ENCODE measurements at regions not wholly inside any gene's neighbourhood (a gene's known extent, or its start where the extent isn't known, plus 50 kb on each side); places are given as distances from the start of the nearest gene placed in this dataset.
"Not testable (repeated sequence)": the region's sequence is repeated elsewhere in the genome, so short reads cannot be mapped to it uniquely, and the experiment has no call there.

DNA sequence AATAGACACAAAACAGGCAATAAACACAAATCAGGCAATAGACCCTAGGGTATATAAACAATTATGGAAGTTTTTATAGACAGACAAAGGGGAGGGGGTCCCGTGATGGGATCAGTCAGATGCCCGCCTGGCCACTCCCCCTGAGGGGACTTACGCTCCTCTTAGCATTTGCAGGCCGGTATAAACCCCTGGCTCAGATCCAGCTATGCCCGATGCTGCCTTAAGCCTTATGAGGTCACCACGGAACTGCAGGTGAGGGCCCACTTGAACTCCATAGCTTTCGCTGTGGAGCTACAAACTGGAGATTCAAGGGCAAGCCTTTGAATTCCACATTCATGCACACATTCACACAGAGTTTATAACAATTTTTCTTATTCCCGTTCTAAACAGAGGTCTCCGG is 340.5 kb upstream of the USP9Y start:
- DNase-seq: no peak

DNA sequence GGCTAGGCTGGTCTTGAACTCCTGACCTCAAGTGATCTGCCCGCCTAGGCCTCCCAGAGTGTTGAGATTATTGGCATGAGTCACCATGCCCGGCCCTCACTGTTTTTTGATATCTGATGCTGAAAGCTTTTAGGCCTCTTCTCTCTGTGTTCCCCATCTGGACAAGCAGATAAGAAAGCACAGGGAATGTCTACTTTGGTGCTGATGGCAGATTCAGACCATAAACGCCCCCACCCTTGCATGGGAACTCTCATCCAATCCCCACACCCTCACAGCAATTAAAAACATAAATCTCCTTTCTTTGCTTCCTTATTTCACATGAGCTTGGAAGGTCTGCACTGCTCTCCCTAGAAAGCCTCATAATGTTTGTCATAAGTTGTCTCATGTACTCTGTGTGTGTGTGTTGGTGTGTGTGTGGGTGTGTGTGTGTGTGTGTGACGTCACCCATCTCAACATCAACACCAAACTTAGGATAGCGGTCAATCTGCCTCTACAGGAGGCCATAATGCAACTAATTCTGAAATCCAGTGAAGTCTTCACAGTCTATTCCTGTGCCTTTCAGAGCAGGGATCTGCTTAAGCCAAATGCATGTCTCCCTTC is 335.6 kb upstream of the USP9Y start:
- DNase-seq: no peak

DNA sequence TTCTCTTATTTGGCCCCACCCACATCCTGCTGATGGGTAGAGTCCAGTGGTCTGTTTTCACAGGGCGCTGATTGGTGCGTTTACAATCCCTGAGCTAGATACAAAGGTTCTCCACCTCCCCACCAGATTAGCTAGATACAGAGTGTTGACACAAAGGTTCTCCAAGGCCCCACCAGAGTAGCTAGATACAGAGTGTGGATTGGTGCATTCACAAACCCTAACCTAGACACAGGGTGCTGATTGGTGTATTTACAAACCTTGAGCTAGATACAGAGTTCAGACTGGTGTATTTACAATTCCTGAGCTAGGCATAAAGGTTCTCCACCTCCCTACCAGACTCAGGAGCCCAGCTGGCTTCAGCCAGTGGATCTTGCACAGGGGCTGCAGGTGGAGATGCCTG is 326.4 kb upstream of the USP9Y start:
- DNase-seq: not testable (repeated sequence)

DNA sequence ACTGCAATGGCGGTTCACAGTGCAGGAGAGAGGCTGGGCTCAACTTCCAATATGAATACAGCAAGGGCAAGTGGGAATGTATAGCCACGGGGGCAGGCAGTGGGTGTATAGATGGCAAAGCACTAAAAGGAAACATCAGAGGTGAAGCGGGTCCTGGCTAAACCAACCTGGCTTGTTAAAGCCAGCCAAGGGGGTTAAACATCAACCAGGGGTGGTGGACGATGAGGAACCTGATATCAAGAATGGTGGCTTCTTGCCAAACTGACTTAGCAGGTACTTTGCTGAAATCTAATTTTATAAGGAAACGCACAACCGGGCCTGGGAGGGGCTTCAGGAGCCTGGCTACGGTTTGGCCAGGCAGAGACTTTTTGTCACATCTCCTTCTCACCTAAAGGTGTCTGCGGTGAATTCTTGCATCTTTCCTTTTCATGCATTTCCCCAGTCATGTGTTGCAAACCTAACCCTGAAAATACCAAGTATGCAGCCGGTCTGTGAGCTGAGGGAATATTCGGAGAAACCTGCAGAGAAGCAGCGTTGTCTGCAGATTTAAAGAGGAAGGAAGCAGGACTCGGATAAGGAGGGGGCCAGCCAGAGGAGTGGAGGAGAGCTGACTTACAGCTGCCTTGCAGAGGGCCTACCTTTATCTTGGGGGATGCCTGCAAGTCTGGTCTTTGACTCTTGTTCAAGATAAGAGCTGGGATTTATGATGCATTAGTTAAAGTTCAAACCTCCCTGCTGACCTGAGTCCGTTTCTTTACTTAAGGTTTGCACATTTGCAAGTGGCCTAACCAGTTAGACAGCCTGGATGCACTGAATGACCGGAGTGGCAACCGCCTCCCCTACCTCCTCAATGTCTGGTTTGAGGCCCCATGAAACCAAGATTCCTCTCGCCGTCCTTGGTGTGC is 309.1 kb upstream of the USP9Y start:
- not testable (repeated sequence) for DNase-seq

DNA sequence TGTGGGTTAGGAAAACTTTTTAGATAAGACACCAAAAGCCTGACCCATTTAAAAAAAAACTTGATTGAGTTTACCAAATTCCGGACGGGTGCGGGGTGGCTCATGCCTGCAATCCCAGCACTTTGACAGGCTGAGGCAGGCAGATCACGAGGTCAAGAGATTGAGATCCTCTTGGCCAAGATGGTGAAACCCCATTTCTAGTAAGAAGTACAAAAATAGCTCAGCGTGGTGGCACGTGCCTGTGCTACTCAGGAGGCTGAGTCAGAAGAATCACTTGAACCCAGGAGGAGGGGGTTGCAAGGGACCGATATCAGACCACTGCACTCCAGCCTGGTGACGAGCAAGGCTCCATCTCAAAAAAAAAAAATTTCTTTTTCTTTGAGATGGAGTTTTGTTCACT is 307.8 kb upstream of the USP9Y start:
- no peak for DNase-seq

DNA sequence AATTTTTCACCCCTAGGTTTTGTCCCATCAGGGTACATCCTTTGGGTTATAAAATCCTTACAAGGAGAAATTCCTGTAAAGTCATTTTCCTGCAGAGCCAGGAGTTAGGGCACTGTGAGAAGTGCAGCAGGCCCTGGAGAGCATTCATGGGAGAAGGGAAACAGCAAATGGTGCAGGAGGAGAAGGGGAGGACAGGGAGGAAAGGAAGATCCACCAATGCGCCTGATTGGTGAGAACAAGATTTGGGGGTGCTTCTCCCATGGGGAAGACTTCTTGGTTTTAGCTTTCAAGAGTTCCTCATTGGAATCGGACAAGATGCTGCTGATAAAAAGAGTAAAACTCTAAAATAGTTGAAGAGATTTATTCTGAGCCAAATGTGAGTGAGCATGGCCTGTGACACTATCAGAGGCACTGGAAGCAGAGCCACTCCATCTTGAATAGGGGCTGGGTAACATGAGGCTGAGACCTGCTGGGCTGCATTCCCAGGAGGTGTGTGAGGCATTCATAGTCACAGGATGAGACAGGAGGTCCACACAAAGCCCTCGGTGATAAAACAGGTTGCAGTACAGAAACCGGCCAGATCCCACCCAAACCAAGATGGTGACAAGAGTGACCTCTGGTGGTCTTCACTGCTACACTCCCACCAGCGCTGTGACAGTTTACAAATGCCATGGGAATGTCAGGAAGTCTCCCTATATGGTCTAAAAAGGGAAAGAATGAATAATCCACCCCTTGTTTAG is 305.5 kb upstream of the USP9Y start:
- not testable (repeated sequence) for DNase-seq

DNA sequence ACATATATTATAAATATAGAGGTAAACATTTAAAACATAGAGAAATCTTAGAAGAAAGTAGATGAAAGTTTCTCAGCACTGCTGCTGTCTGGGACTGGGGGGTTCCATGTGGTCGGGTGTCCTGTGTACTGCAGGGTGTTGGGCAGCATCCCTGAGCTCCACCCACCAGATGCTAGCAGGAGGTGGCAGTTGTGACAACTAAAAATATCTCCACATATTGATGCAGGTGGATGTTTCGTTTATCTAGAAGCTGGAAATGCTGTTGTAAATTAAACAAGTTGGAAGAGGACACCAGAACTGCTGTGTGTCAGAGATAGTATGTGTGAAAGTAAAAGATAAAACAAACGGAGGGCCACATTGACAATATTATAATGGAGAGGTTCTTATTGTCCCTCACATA is 297.1 kb upstream of the USP9Y start:
- no peak for DNase-seq

DNA sequence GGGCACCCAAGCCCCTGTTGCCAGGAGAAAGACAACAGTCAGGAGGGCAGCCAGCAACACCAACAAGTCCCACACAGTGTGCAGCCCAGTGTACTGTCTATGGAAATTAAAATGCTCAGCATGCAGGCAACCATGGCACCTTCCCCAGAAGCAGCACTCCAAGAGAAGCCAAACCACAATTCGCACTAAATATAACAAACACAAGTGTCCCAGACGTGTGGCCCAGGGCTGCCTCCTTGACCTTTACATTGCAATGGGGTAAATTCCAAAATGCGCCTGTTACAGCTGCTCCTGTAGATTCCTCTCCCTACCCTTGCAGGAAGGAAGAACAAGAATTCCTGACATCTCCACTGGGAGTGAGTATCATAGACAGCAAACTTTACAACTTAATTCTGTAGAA is 292.8 kb upstream of the USP9Y start:
- no peak for DNase-seq

DNA sequence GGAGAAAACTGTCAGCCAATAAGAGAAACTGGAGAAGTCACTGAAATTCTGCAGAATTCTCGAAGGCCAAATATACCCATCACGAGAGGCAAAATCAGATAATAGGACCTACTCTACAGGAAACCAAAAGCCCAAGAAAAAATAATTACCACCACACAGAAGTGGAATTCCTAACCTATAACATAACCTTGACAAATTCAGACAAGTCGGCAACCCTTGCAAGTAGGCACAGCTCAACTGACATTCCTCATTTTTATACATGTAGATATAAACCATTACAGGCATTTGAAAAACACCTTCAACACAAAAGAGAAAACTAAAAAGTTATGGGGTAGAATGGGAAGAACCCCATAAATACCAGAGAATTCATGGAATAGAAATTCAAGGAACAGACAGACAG is 290.3 kb upstream of the USP9Y start:
- no peak for DNase-seq

DNA sequence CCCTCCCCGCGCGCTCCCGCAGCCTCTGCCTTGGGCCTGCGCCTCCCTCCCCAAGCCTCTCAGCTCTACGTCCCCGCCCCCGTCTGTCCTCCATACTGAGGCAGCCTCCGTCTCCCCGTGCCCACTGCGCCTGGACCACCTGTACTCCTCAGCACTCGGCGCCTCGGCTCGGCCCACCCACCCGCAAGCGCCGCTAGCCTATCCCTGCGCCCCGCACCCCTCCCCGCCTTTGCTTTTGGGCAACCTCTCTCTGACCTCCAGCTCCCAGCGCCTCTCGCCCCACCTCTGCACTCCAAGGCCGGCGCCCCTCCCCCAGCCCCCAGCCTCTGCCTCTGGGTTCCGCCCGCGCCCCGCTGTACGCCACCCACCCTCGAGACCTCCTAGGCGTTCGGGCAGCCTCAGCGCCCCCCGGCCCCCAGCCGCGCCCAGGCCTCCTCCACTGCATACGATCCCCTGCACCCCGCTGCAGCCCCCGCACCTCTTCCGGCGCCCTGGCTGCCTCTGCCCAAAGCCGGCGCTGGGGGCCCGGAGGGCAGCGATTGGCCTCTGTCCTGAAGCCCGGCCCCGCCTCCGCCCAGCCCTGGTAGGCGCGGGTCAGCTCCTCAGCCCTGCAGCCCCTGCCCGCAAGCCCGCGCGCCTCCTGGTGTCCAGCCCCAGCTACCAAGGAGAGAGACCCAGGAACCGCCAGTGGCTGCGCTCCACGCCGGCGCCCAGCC is 279.8 kb upstream of the USP9Y start:
- no peak for DNase-seq

DNA sequence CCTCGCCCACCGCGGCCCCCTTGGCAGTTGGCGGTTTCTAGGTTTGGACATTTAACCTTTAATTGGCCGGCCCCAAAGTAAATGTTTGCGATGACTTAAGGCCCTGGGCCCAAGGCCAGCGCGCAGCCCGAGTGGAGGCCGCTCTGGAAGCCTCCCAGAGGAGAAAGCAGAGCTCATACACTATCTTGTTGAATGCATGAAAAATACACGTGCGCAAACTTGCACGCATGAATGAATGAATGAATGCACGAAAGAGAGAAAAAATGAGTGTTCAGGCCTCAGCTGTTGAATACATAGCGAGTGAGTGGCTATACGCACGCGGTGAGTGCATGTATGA is 279.3 kb upstream of the USP9Y start:
- no peak for DNase-seq

DNA sequence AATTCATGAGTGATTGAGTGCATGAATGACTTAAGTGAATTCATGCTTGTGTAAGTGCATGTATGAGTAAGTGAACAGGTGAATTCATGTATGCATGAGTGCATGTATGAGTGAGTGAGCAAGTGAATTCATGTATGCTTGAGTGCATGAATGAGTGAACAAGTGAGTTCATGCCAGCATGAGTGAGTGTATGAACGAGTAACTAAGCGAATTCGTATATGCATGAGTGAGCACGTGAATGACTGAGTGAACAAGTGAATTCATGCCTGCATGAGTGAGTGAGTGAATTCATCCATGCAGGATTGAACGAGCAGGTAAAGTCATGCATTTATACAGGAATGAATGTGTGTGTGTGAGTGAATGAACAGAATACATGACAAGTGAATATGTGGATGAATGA is 278.5 kb upstream of the USP9Y start:
- no peak for DNase-seq

DNA sequence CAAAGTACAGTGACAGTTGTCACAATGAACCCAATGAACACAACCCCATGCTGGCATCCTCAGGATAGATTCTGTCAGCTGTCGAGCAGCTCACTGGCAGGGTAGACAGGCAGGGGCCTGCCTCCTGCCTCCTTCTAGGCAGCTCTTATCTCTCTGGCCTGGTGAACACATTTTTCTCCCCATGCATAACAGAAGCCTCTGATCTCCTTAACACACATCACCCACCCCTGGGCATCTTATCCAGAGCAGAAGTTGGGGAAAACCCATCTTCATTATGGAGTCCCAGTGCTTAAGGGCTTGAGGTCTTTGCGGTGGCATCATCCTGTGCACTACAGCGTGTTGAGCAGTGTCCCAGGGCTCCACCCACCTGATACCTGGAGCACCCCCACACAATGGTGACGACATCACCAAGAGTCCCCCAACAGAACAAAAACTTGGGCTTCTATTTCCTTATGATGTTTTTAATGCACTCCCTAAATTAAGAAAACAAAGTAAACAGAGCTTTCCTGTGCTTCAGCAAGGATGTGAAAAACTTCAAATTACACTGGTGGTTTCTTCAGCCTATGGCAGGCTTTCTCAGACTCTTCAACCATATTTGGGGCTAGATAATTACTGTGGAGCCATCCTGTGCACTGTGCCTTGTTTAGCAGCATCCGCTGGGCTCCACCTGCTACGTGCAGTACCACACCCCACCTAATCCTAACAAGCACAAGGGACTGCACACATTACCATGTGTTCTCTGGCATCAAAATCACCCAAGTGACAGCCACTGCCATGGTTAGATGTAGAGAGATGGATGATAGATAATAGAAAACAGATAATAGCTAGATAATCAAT is 277.4 kb upstream of the USP9Y start:
- DNase-seq: no peak

DNA sequence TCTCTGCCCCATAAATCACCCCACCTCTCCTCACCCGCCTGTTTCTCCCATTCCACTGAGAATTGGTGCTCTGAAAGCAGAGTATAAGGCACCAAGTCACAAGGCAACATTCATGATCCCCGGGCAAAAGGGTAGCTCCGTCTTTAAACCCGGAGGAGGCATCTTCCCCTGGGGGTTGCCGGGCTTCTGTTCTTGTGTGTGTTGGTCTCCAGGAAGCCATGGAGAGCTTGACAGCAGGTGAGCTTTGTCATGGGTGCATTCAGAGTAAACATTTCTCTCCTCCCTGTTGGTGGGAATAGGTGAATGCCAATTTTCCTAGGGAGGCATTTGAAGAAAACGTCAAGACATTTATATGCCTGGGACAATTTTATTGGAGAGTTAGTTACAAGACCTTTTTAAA is 275.5 kb upstream of the USP9Y start:
- no peak for DNase-seq

DNA sequence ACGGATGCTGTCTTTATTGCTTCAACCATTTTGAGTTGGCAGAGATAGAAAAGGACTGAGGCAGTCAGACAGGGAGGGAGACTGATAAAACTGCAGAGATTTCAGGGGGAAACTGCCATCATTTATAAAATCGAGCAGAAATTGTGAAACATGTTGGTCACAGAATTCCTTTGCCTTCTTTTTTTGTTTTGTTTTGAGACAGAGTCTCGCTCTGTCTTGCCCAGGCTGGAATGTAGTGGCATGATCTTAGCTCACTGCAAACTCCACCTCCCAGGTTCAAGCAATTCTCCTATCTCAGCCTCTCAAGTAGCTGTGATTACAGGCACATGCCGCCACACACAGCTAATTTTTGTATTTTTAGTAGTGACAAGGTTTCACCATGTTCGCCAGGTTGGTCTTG is 273.7 kb upstream of the USP9Y start:
- DNase-seq: no peak

DNA sequence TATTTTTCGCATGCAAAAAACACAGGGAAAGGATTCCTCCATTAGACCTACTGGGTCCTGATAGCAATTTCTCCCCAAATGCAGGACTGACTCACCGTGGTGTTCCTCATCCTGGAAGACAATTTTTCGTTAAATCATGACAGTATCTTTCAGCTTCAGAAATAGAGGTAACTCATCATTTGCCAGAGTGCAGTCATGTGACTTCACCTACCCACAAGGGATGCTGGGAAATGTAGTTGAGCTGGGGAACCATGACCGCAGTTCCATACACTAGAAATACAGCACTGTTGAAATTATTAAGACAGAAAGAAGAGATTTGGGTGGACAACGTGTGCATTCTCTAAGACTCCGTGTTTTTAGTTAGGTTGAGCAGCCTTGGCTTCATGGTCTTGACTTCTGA is 269.5 kb upstream of the USP9Y start:
- DNase-seq: no peak

DNA sequence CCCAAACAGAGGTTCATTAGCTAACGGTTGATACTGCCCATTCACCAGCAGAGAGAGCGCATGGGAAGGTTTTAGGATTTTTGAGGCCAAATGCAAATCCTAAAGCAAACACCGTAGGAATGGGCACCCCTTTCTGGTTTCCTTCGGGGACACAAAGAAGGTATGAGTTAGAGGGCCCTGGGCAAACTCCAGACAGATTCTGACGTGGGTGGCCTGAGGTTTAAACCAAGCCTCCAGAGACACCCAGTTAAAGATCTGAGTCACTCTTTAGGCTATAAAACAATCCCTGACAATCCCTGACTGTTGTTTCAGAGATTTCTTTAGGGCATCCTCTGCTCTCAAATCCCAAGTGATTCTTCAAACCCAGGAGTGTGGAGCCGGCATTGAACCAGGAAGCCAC is 262.2 kb upstream of the USP9Y start:
- not testable (repeated sequence) for DNase-seq

DNA sequence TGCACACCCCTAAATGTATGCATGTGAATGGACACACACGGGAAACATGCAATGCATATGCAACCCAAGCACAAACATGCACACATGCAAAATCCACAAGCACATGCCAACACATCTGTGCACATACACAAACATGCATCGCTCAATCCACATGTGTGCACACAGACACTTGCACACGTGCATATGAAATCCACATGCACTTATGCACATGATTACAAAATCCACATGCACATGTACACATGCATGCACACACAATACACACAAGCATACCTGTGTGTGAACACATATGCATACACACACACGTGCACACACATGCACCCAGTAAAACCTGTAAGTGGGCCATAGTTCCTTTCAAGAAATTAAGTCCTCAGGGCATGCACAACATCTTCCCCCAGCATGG is 256.8 kb upstream of the USP9Y start:
- no peak for DNase-seq

DNA sequence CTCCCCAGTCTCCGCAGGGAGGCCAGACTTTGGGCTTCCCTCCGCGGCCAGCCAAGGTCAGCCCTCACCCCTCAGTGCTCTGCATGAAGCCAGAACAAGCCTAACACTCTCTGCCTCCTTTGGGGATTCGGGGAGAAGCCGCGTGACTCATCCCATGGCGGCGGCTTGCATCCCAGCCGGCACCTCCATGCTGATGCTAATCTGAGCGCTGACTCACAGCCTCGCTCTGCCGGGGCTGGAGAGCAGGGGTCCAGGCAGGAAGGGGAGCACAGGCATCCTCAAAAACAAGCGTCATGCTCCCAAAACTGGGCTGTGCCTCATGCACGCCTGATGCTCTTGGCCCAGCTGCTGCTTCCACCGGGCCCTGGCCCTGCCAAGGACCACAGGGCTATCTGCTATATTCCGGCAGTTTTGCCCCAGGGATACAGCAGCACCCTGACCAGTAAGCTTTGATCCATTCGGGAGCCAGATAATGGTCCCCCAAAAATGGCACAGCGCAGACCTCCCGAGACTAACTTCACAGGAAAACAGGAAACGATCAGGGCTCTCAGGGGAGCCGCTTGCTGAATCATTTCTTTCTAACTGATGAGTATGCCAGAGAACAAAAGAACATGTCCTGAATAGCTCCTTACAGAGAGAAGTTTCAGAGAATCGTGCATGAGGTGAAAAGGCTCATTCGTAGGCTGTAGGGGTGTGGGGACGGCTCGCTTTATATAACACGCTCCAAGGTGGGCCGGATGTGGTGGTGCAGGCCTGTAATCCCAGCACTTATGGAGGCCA is 254.4 kb upstream of the USP9Y start:
- DNase-seq: not testable (repeated sequence)

DNA sequence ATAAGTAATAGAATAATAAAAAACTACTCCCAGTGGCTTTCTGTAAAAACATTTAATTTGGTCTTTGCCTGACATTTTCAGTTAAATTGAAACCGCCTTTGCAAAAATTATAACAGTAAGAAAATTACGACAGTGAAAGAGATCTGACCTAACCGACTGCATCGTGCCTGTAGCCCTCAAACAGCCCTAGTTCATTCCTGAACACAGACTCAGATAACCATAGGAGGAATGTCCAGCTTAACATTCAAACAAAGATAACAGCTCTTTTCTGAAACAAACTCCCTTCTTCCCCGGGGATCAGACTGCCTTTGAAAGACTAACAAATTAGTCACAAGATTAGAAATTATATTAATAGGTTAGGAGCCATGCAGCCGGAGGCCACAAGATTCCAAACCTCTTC is 252.5 kb upstream of the USP9Y start:
- not testable (repeated sequence) for DNase-seq

DNA sequence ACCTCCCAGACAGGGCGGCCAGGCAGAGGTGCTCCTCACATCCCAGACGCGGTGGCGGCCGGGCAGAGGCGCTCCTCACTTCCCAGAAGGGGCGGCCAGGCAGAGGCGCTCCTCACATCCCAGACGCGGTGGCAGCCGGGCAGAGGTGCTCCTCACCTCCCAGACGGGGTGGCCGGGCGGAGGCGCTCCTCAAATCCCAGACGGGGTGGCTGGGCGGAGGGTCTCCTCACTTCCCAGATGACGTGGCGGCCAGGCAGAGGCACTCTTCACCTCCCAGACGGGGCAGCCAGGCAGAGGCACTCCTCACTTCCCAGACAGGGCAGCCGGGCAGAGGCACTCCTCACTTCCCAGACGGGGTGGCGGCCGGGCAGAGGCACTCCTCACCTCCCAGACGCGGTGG is 247.7 kb upstream of the USP9Y start:
- not testable (repeated sequence) for DNase-seq

DNA sequence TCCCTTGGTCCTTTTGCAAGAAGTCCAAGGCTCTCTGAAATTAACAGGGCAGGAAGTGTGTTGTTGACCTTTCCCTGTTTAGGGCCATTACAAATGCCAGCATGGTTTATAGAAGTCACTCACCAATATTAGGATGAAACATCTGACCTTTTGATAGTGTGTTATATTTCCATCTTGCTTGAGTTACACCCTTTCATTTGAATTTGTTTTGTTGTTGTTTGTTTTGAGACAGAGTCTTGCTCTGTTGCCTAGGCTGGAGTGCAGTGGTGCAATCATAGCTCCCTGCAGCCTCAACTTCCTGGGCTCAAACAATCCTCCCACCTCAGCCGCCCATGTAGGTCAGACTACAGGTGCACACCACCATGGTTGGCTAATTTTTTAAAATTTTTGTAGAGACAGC is 241.1 kb upstream of the USP9Y start:
- DNase-seq: no peak

Measured in KG1 (cell line).